Gastroesophageal sphincter (tissue), 4 donors: ENCODE measurements at regions not wholly inside any gene's neighbourhood (a gene's known extent, or its start where the extent isn't known, plus 50 kb on each side); places are given as distances from the start of the nearest gene placed in this dataset.

Experiments
- ATAC-seq: fragments of 150-250 bp; one replicate; pipeline ENCODE4 v1.9.1; 2016; ENCODE audit warnings: mild to moderate bottlenecking, moderate library complexity
- H3K27ac ChIP-seq, 4 donors: fragments of 200-600 bp; sonication (generic) in 3 of 4; 1 replicate in 3 of 4; 2 replicates in 1 of 4; pipeline ENCODE4 v1.5.1; 2016 to 2019
- H3K27me3 ChIP-seq: fragments of 200-600 bp; sonication (generic); one replicate; pipeline ENCODE4 v1.5.1; 2019
- H3K36me3 ChIP-seq, 2 donors: fragments of 200-600 bp; sonication (generic); one replicate each; pipeline ENCODE4 v1.5.1; 2019; ENCODE audit warnings: control low read depth in 1 of 2
- H3K4me1 ChIP-seq, 3 donors: fragments of 200-600 bp; sonication (generic); 1 replicate in 2 of 3; 2 replicates in 1 of 3; pipeline ENCODE4 v1.5.1; 2016 to 2019; ENCODE audit warnings: control low read depth in 2 of 3
- H3K4me3 ChIP-seq, 2 donors: fragments of 200-600 bp; sonication (generic); one replicate each; pipeline ENCODE4 v1.5.1; 2019; ENCODE audit warnings: mild to moderate bottlenecking in 1 of 2, moderate library complexity in 1 of 2
- H3K9me3 ChIP-seq, 3 donors: fragments of 200-600 bp; sonication (generic); one replicate each; pipeline ENCODE4 v1.5.1; 2017 to 2019; ENCODE audit warnings: control low read depth in 2 of 3
- CTCF ChIP-seq, 4 experiments: fragments of 200-600 bp in 2 of 4; fragments of 450-650 bp in 2 of 4; sonication (generic) in 1 of 4; IDR thresholded peaks; one replicate each; pipeline ENCODE4 v1.5.1; 2017 to 2019; ENCODE audit warnings: antibody characterized with exemption in 4 of 4, mild to moderate bottlenecking in 2 of 4, moderate library complexity in 2 of 4
- EP300 ChIP-seq: sonication (generic); formaldehyde crosslinking; IDR thresholded peaks from one replicate; pipeline ENCODE4 v1.6.1; 2017; ENCODE audit warnings: antibody characterized with exemption, mild to moderate bottlenecking
- POLR2A ChIP-seq, 2 donors: fragments of 450-650 bp; IDR thresholded peaks; one replicate each; pipeline ENCODE4 v1.6.1; 2017; ENCODE audit warnings: antibody characterized with exemption in 2 of 2, mild to moderate bottlenecking in 2 of 2, moderate library complexity in 1 of 2
- POLR2AphosphoS5 ChIP-seq: sonication (generic); formaldehyde crosslinking; IDR thresholded peaks from one replicate; pipeline ENCODE4 v1.6.1; 2017; ENCODE audit warnings: antibody characterized with exemption
- WGBS, 2 donors: methylation state at CpG; one replicate each; pipeline ENCODE4 v1.1.5; 2018; ENCODE audit warnings: low coverage in 1 of 2; 5-methylcytosine and 5-hydroxymethylcytosine counted together

- Histone ChIP-seq H3K9me3 (no peaks in the 10 kb centered on the region), H3K27ac (no peak overlapping the region), H3K27me3 (no peaks in the 10 kb centered on the region), H3K36me3 (peaks cover 0 to 6% of the 10 kb centered on the region in 2 donors), H3K4me3 (no peak overlapping the region), H3K4me1 (no peaks in the 10 kb centered on the region)
- no peak for TF ChIP-seq EP300
- no peak for TF ChIP-seq CTCF (IDR thresholded peaks at IDR 0.05)
- TF ChIP-seq POLR2AphosphoS5 = no peak
- TF ChIP-seq POLR2A (IDR thresholded peaks at IDR 0.05) = no peak
- ATAC-seq = no peak
- 81 to 100% methylated on average over 1 to 4 of the region's 6 CpGs for WGBS, 2 donors
Observed at GRCh38 chr6:165950316-165950715, 217.3 kb downstream of the TBXT start.

DNA sequence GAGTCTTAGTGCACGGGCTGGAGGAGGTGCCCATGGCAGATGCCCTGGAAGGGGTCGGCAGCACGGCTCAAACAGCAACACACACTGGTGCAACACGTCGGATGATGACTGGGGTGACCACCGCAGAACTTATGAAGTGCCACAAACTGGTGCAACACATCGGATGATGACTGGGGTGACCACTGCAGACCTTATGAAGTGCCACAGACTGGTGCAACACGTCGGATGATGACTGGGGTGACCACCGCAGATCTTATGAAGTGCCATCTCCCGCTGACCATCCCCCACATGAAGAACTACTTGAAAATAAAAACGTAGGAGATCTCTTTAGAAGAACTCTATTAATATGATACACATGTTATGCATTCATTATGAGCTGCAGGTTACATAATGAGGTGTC lies 218.3 kb downstream of the TBXT start:
- peaks cover 0 to 6% of the 10 kb centered on the region in 2 donors for H3K36me3 ChIP-seq
- 60 to 85% methylated on average over 1 to 8 of the region's 12 CpGs for WGBS, 2 donors
- TF ChIP-seq POLR2A (IDR thresholded peaks at IDR 0.05) (no peak), POLR2AphosphoS5 (no peak), EP300 (no peak), CTCF (IDR thresholded peaks at IDR 0.05) (no peak)

DNA sequence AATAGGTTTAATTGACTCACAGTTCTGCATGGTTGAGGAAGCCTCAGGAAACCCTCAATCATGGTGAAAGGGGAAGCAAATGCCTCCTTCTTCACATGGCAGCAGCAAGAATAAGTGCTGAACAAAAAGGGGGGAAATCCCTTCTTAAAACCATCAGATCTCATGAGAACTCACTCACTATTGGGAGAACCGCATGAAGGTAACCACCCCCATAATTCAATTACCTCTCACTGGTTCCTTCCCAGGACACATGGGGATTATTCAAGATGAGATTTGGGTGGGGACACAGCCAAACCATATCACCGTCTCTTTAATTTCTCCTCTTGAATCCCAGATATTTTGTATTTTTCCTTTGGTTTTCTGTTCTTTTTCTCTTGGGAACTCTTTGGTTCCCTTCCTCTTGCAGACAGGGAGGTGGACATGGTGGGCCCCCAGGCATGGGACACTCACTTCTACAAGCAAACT lies 223.6 kb downstream of the TBXT start:
- ATAC-seq = no peak
- TF ChIP-seq POLR2AphosphoS5 (no peak), POLR2A (IDR thresholded peaks at IDR 0.05) (no peak), EP300 (no peak), CTCF (IDR thresholded peaks at IDR 0.05) (no peak)
- no peaks in the 10 kb centered on the region for H3K9me3 ChIP-seq
- no peaks in the 10 kb centered on the region for H3K4me1 ChIP-seq
- peaks cover 0 to 6% of the 10 kb centered on the region in 2 donors for H3K36me3 ChIP-seq
- no peak overlapping the region for H3K27ac ChIP-seq
- H3K27me3 ChIP-seq = no peaks in the 10 kb centered on the region
- WGBS, 2 donors = 100% methylated on average over 1 to 2 of the region's 2 CpGs
- H3K4me3 ChIP-seq = no peak overlapping the region

More for the DNA sequence above, 218.3 kb downstream of the TBXT start:
- H3K27me3 ChIP-seq = no peaks in the 10 kb centered on the region
- H3K9me3 ChIP-seq = no peaks in the 10 kb centered on the region
- H3K4me3 ChIP-seq = no peak overlapping the region
- no peaks in the 10 kb centered on the region for H3K4me1 ChIP-seq
- no peak overlapping the region for H3K27ac ChIP-seq
- no peak for ATAC-seq

- no peak for ATAC-seq
- no peaks in the 10 kb centered on the region for H3K4me1 ChIP-seq
- 88 to 93% methylated on average over 4 of the region's 4 CpGs for WGBS, 2 donors
- H3K4me3 ChIP-seq = no peak overlapping the region
- H3K27me3 ChIP-seq = no peaks in the 10 kb centered on the region
- H3K27ac ChIP-seq = no peak overlapping the region
- TF ChIP-seq POLR2A (IDR thresholded peaks at IDR 0.05) (no peak), POLR2AphosphoS5 (no peak), EP300 (no peak), CTCF (IDR thresholded peaks at IDR 0.05) (no peak)
- no peaks in the 10 kb centered on the region for H3K36me3 ChIP-seq
- H3K9me3 ChIP-seq = no peaks in the 10 kb centered on the region
Observed at GRCh38 chr6:165941786-165942185, 225.9 kb downstream of the TBXT start.

DNA sequence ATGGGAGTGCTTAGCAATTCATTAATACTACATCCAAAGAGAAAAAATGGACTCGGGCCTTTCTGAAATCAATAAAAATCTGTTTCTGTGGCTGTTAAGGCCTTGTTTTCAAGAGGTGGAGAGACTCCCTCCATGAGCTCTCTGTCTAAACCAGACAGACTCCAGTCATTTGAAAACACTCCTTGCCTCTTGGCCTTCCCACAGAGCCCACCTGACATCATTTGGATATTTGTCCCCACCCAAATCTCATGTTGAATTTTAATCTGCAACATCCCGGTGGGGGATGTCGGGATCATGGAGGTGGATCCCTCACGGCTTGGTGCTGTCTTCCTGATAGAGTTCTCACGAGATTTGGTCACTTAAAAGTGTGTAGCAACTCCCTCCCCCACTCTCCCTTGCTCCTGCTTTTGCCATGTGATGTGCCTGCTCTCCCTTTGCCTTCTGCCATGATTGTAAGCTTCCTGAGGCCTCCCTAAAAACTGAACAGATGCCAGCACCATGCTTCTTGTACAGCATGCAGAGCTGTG lies 226.3 kb downstream of the TBXT start:
- Histone ChIP-seq H3K4me3 (no peak overlapping the region), H3K27ac (no peak overlapping the region), H3K36me3 (no peaks in the 10 kb centered on the region), H3K4me1 (no peaks in the 10 kb centered on the region), H3K9me3 (no peaks in the 10 kb centered on the region), H3K27me3 (no peaks in the 10 kb centered on the region)
- ATAC-seq = no peak
- WGBS, 2 donors = 71 to 98% methylated on average over 4 to 5 of the region's 5 CpGs
- TF ChIP-seq POLR2AphosphoS5 (no peak), CTCF (IDR thresholded peaks at IDR 0.05) (no peak), POLR2A (IDR thresholded peaks at IDR 0.05) (no peak), EP300 (no peak)
